Activated CD8-positive, alpha-beta memory T cell treated with anti-CD3 and anti-CD28 coated beads for 48 hours (primary cell): ENCODE measurements at regions not wholly inside any gene's neighbourhood (a gene's known extent, or its start where the extent isn't known, plus 50 kb on each side); places are given as distances from the start of the nearest gene placed in this dataset.

Experiments used
- DNase-seq, 3 experiments: peaks; one replicate each; pipeline ENCODE4 v3.0.0-alpha.2; 2020; ENCODE audit warnings: low read depth in 2 of 3, low spot score in 2 of 3

DNA sequence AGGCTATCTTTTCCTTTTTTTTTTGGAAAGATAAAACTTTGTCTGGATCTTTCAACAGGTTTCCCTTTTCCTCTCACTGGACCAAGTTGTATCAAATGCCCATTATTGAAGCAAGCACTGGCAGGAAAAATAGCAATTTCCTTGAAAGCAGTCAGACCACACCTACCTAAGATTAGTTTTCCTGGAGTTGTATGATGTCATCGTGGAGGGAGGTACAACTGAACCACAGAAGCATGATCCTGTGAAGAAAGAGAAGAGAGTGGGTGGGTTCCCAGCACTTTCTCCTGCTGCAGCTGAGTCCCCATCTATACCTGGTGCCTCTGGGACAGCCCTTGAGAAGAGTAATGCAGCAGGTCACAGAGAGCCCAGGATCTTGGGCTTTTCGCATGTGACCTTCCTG is 63.6 kb upstream of the ERCC4 start:
- no peak for DNase-seq

DNA sequence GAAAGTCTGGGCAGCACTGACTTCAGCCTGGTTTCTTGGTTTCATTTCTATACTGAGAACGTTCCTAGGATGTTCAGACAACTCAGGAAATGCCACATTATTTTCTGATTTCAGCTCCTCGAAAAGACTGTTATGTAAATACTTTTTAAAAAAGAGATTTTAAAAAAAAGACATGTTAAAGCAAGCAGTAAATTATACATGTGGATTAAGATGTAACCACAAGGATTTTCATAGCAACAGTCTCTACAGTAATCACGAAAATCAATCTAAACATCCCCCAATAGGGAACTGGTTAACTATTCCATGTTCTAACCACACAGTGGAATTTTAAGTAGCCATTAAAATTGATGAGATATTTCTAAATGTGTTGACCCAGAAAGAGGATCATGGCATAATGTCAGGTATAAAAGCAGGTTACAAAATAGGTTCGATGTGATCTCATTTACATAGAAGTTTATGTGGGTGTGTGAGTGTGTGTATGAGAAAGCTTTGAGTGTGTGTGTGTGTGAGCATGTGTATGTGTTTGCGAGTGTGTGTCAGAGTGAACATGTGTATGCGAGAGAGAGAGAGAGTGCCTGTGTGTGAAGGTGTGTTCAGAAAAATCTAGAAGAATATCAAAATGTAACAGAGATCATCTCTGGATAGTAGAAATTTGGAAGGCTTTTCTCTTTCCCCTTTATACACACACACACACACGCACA is 63.0 kb upstream of the ERCC4 start:
- DNase-seq: no peak

DNA sequence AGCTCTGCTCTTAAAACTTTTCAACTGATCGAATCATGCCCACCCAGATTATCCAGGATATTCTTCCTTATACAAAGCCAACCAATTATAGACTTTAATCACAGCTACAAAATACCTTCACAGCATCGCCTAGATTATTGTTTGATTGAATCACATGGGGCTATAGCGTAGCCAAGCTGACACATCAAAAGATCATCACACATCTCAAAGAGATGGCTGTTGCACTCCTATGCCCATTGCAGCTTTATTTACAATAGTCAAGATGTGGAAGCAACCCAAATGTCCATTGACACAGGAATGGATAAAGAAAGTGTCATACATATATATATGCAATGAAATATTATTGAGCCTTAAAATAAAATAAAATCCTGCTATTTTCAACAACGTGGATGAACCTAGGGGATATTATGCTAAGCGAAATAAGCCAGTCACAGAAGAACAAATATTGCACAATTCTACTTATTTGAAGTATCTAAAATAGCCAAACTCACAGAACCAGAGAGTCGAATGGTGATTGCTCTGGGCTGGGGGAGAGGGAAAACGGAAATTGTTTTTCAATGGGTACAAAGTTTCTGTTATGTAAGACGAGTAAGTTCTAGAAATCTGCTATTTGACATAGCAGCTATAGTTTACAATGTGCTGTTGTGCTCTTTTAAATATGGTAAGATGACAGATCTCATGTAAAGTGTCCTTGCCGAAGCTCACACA is 60.9 kb upstream of the ERCC4 start:
- DNase-seq: no peak

DNA sequence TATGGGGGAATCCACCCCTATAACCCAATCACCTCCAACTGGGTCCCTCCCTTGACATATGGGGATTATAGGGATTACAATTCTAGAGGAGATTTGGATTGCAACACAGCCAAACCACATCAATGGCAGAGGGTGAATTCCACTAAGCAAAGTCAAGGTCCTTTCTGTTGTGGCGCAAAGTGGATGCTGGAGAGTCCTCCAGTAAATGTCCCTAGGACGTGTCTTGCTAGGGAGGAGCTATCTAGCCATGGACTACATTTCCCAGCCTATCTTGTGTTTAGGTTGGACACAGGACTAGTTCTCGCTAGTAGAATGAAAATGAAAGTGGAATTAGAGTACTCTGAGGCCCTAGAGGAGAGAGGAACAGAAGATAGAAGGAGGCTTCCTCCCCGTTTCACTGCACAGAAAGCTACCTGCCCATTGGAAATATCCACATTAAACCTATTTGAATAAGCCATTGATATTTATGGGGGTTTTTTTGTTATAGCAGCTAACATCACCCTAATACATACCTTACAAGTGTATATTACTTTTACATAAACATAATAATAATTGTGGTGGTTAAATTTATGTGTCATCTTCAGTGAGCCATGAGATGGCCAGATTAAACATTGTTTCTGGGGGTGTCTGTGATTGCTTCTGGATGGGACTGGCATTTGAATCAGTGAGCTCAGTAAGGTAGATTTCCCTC is 56.7 kb upstream of the ERCC4 start:
- DNase-seq: no peak

DNA sequence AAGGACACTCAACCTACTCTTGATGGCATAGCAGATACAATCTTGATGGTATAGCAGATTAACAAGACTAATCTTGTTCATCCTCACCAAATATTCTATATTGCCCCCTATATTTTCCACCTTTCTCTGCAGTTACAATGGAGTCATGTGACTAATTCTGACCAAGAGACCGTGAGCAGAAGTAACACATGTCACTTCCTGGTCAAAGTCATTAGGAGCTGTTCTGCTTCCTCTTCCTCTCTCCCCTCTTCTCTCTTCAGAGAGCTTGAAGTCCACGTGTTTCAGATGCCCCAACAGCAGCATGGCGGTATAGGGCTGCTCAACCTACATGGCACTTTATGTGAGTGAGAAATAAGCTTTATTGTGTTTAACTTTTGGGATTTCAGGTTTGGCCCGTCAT is 55.3 kb upstream of the ERCC4 start:
- no peak for DNase-seq

DNA sequence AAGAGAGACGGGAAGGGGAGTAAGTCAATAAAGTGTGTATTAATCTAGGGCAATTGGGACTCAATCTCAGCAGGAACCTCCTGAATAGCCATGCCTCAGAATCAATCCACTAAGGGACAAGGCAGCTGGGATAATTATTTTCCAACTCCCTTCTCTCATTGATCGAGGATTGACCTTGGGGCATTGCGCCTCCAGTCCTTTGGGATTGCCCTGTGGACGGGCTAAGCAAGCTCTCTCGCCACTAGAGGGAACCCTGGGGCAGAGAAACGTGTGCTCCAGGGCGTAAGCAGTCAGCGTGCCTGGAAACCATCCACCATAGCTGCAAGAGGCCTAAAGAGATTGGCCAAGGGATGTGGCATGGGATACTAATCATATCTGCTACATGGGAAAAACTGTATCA is 53.9 kb upstream of the ERCC4 start:
- DNase-seq: peak; percentile 0 to 1 (median 1)
